Suprapubic skin (tissue), 4 donors: ENCODE measurements at regions not wholly inside any gene's neighbourhood (a gene's known extent, or its start where the extent isn't known, plus 50 kb on each side); places are given as distances from the start of the nearest gene placed in this dataset.

ENCODE experiments used
- DNase-seq, 2 donors: peaks; one replicate each; pipeline ENCODE4 v3.0.0-alpha.2; 2019; ENCODE audit warnings: low spot score in 2 of 2
- H3K27ac ChIP-seq: fragments of 200-600 bp; sonication (generic); one replicate; pipeline ENCODE4 v1.5.1; 2019
- H3K27me3 ChIP-seq: fragments of 200-600 bp; sonication (generic); one replicate; pipeline ENCODE4 v1.5.1; 2019
- H3K36me3 ChIP-seq: fragments of 200-600 bp; sonication (generic); one replicate; pipeline ENCODE4 v1.5.1; 2019
- H3K4me1 ChIP-seq: fragments of 200-600 bp; sonication (generic); one replicate; pipeline ENCODE4 v1.5.1; 2019
- H3K4me3 ChIP-seq: fragments of 200-600 bp; sonication (generic); one replicate; pipeline ENCODE4 v1.5.1; 2019; ENCODE audit warnings: mild to moderate bottlenecking
- H3K9me3 ChIP-seq: fragments of 200-600 bp; sonication (generic); one replicate; pipeline ENCODE4 v1.5.1; 2019
- CTCF ChIP-seq, 2 donors: fragments of 200-600 bp in 1 of 2; fragments of 450-650 bp in 1 of 2; sonication (generic) in 1 of 2; IDR thresholded peaks; one replicate each; pipeline ENCODE4 v1.5.1; 2016 to 2019; ENCODE audit warnings: antibody characterized with exemption in 2 of 2, mild to moderate bottlenecking in 1 of 2, moderate library complexity in 1 of 2
- EP300 ChIP-seq: sonication (generic); formaldehyde crosslinking; IDR thresholded peaks from one replicate; pipeline ENCODE4 v1.6.1; 2017; ENCODE audit warnings: antibody characterized with exemption
- POLR2A ChIP-seq, 2 donors: fragments of 450-650 bp; IDR thresholded peaks; one replicate each; pipeline ENCODE4 v1.6.1; 2017; ENCODE audit warnings: antibody characterized with exemption in 2 of 2, mild to moderate bottlenecking in 2 of 2, moderate library complexity in 2 of 2
- POLR2AphosphoS5 ChIP-seq, 3 donors: sonication (generic); formaldehyde crosslinking; IDR thresholded peaks; one replicate each; pipeline ENCODE4 v1.6.1; 2017; ENCODE audit warnings: antibody characterized with exemption in 3 of 3
- WGBS: methylation state at CpG from one replicate; pipeline ENCODE4 v1.1.5; 2018; 5-methylcytosine and 5-hydroxymethylcytosine counted together

DNA sequence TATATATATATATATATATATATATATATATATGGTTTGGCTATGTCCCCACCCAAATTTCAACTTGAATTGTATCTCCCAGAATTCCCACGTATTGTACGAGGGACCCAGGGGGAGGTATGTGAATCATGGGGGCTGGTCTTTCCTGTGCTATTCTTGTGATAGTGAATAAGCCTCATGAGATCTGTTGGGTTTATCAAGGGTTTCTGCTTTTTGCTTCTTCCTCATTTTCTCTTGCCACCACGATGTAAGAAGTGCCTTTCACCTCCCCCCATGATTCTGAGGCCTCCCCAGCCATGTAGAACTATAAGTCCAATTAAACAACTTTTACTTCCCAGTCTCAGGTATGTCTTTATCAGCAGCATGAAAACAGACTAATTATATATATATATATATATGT, 52.3 kb upstream of the ADAMTS2 start:
- no peaks in the 10 kb centered on the region for H3K27me3 ChIP-seq
- DNase-seq, result no peak
- no peak for TF ChIP-seq POLR2AphosphoS5 (IDR thresholded peaks at IDR 0.05)
- no peak for TF ChIP-seq EP300
- TF ChIP-seq CTCF (IDR thresholded peaks at IDR 0.05), result no peak
- no peak for TF ChIP-seq POLR2A (IDR thresholded peaks at IDR 0.05)
- H3K9me3 ChIP-seq, result peaks cover 17% of the 10 kb centered on the region
- H3K4me3 ChIP-seq, result no peak overlapping the region
- 34% methylated on average over 3 of the region's 3 CpGs for WGBS
- no peak overlapping the region for H3K27ac ChIP-seq
- no peaks in the 10 kb centered on the region for H3K4me1 ChIP-seq
- no peaks in the 10 kb centered on the region for H3K36me3 ChIP-seq
